PFSK-1 (cell line): ENCODE measurements at regions not wholly inside any gene's neighbourhood (a gene's known extent, or its start where the extent isn't known, plus 50 kb on each side); places are given as distances from the start of the nearest gene placed in this dataset.

Experiments
- POLR2AphosphoS5 ChIP-seq: IDR thresholded peaks from 2 replicates; pipeline ENCODE4 v1.6.1; 2012; ENCODE audit warnings: low read depth, mild to moderate bottlenecking, control low read depth, low read length, moderate library complexity
- SIN3A ChIP-seq: IDR thresholded peaks from 2 replicates; pipeline ENCODE4 v1.6.1; 2012; ENCODE audit warnings: mild to moderate bottlenecking, low read length, moderate library complexity, borderline replicate concordance; ENCODE audit not compliant: insufficient read depth
- TAF1 ChIP-seq: IDR thresholded peaks from 2 replicates; pipeline ENCODE4 v1.6.1; 2012; ENCODE audit warnings: low read length, control low read depth, borderline replicate concordance; ENCODE audit not compliant: insufficient read depth

DNA sequence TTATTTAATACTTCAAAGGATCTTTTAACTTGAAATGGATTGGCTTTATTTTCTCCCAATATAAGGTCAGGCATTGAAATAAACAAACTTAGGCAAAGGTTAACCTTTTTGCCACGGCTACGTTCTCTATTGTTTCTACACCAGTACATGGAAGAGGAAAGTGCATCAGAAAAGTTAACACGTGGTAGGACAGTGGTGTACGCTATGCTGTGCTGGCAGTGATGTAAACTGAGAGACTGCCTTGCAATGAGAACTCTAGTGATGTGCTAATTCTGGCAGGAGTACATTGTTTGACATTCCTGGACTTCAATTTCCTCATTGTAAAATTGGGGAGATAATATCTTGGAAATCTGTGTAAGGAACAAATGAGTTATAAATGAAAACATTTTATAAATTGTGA, 208.2 kb downstream of the TMA16 start:
- TF ChIP-seq POLR2AphosphoS5 = no peak
- no peak for TF ChIP-seq TAF1
- no peak for TF ChIP-seq SIN3A
